ENCODE measurements at regions not wholly inside any gene's neighbourhood (a gene's known extent, or its start where the extent isn't known, plus 50 kb on each side); places are given as distances from the start of the nearest gene placed in this dataset.

GRCh38 chr10:53276797-53277196, 504.2 kb upstream of the MBL2 start:
- no peak overlapping the region for H4K91ac ChIP-seq (ENCODE audit: insufficient read length, low read depth, low read length)
- no peak overlapping the region for H3K27ac ChIP-seq (ENCODE audit: insufficient read length, low read depth, low read length)
- H3K23ac ChIP-seq (ENCODE audit: insufficient read length, low read depth, low read length): no peak overlapping the region
- WGBS (ENCODE audit: extremely low coverage, insufficient read length, low lambda C conversion rate): no CpG with 5 or more reads among the region's 1 CpG
- no peak overlapping the region for H3T11ph ChIP-seq (ENCODE audit: low read length)
- H3K4me2 ChIP-seq (ENCODE audit: insufficient read depth, insufficient read length, low read length): no peak overlapping the region
- no peak overlapping the region for H2BK12ac ChIP-seq (ENCODE audit: insufficient read length, low read depth, low read length)
- no peak overlapping the region for H3K14ac ChIP-seq (ENCODE audit: insufficient read depth, low read length)
- Mint-ChIP-seq H3K36me3 (ENCODE audit: insufficient read depth in 1 of 3, low read depth in 3 of 3) (peaks cover 11 to 61% (median 27%) of the 10 kb centered on the region in 3 experiments), H3K27ac (no peak overlapping the region), H3K27me3 (ENCODE audit: low read depth) (no peaks in the 10 kb centered on the region), H3K4me3 (no peak overlapping the region; a peak in 1 of 5 replicates), H3K9me3 (peaks cover 15 to 30% of the 10 kb centered on the region in 2 experiments; a peak in 4 of 5 replicates), H3K4me1 (no peaks in the 10 kb centered on the region)
- no peaks in the 10 kb centered on the region for H4K20me1 ChIP-seq (ENCODE audit: control insufficient read depth, insufficient read depth, insufficient read length)
- no peak overlapping the region for H4K8ac ChIP-seq (replicated peaks; ENCODE audit: insufficient read length, low read depth, low read length)
- no peak overlapping the region for H2AK5ac ChIP-seq (ENCODE audit: insufficient read length, low read length)
- H2BK20ac ChIP-seq (ENCODE audit: low read depth, low read length, poor library complexity, severe bottlenecking): no peak overlapping the region
- H2BK15ac ChIP-seq (ENCODE audit: low read depth, low read length): no peak overlapping the region
- H3K4me1 ChIP-seq (ENCODE audit: insufficient read depth, low read length): no peaks in the 10 kb centered on the region
- no peak overlapping the region for H3K56ac ChIP-seq (ENCODE audit: insufficient read length, low read depth, low read length)
- no peaks in the 10 kb centered on the region for H3K23me2 ChIP-seq (ENCODE audit: insufficient read length, low read depth, low read length, poor library complexity, severe bottlenecking)
- no peak overlapping the region for H3K4ac ChIP-seq (ENCODE audit: low read depth, low read length)
- H3K18ac ChIP-seq (ENCODE audit: insufficient read length, low read depth, low read length): no peak overlapping the region
- no peaks in the 10 kb centered on the region for H3K9me3 ChIP-seq (ENCODE audit: control insufficient read depth, low read depth, low read length)
- H2BK5ac ChIP-seq (ENCODE audit: insufficient read length, low read length): no peak overlapping the region
- H3K79me2 ChIP-seq (ENCODE audit: insufficient read depth, low read length): no peaks in the 10 kb centered on the region
- no peak for DNase-seq
- no peaks in the 10 kb centered on the region for H3K27me3 ChIP-seq (ENCODE audit: insufficient read depth, low read length)
- H2AFZ ChIP-seq (ENCODE audit: low read length): no peak overlapping the region
- no peak overlapping the region for H2BK120ac ChIP-seq (ENCODE audit: low read depth, low read length, poor library complexity, severe bottlenecking)
- TF ChIP-seq CTCF (conservative IDR thresholded peaks at IDR 0.05): no peak
- H3K79me1 ChIP-seq (ENCODE audit: insufficient read depth, low read depth, low read length, poor library complexity, severe bottlenecking): no peaks in the 10 kb centered on the region
- no peak overlapping the region for H3K9ac ChIP-seq (ENCODE audit: extremely low read depth, insufficient read length, low read length)
- no peak overlapping the region for H4K5ac ChIP-seq (ENCODE audit: insufficient read length, low read depth, low read length)
